Activated naive CD4-positive, alpha-beta T cell treated with anti-CD3 and anti-CD28 coated beads, Interleukin-2, amount 10 ng/mL, durations not matched to agents 7 days and 5 days (primary cell): ENCODE measurements at regions not wholly inside any gene's neighbourhood (a gene's known extent, or its start where the extent isn't known, plus 50 kb on each side); places are given as distances from the start of the nearest gene placed in this dataset.

Experiments used
- CTCF ChIA-PET: fragments of 350-600 bp; sonication (Branson Sonifier 250); formaldehyde crosslinking; loops from one replicate; lab custom pipeline; 2021; ENCODE audit warnings: antibody characterized with exemption; lab: Charles Lee
- DNase-seq: peaks from one replicate; pipeline ENCODE4 v3.0.0-alpha.2; 2020
- H3K27ac Mint-ChIP-seq: one replicate; pipeline ENCODE4 v1.8.0; 2021; ENCODE audit warnings: mild to moderate bottlenecking, moderate library complexity, mixed read lengths
- H3K27me3 Mint-ChIP-seq: one replicate; pipeline ENCODE4 v1.8.0; 2021; ENCODE audit warnings: mild to moderate bottlenecking, mixed read lengths
- H3K36me3 Mint-ChIP-seq: one replicate; pipeline ENCODE4 v1.8.0; 2021; ENCODE audit warnings: mixed read lengths
- H3K4me1 Mint-ChIP-seq: one replicate; pipeline ENCODE4 v1.8.0; 2021; ENCODE audit warnings: mixed read lengths
- H3K4me3 Mint-ChIP-seq: one replicate; pipeline ENCODE4 v1.8.0; 2021; ENCODE audit warnings: mild to moderate bottlenecking, moderate library complexity, mixed read lengths
- H3K9me3 Mint-ChIP-seq: one replicate; pipeline ENCODE4 v1.8.0; 2021; ENCODE audit warnings: mixed read lengths

GRCh38 chrX:43016021-43016420 is 238.1 kb upstream of the PPP1R2C start:
- Mint-ChIP-seq H3K36me3 (peaks cover 1% of the 10 kb centered on the region), H3K4me3 (no peak overlapping the region), H3K9me3 (peaks cover 2% of the 10 kb centered on the region), H3K27ac (no peak overlapping the region), H3K27me3 (no peaks in the 10 kb centered on the region), H3K4me1 (no peaks in the 10 kb centered on the region)
- CTCF ChIA-PET = no interaction called here
- no peak for DNase-seq

GRCh38 chrX:43018031-43018430 is 240.1 kb upstream of the PPP1R2C start:
- Mint-ChIP-seq H3K36me3 (peaks cover 2% of the 10 kb centered on the region), H3K4me1 (no peaks in the 10 kb centered on the region), H3K4me3 (no peak overlapping the region), H3K27me3 (no peaks in the 10 kb centered on the region), H3K27ac (no peak overlapping the region), H3K9me3 (peaks cover 6% of the 10 kb centered on the region)
- CTCF ChIA-PET = no interaction called here
- DNase-seq = no peak

GRCh38 chrX:43019021-43019420 is 241.1 kb upstream of the PPP1R2C start:
- Mint-ChIP-seq H3K4me1 (no peaks in the 10 kb centered on the region), H3K27me3 (no peaks in the 10 kb centered on the region), H3K4me3 (no peak overlapping the region), H3K9me3 (peaks cover 10% of the 10 kb centered on the region), H3K36me3 (peaks cover 2% of the 10 kb centered on the region), H3K27ac (no peak overlapping the region)
- DNase-seq = no peak
- CTCF ChIA-PET = no interaction called here

GRCh38 chrX:43025806-43026315 is 247.9 kb upstream of the PPP1R2C start:
- no peak for DNase-seq
- Mint-ChIP-seq H3K27me3 (no peaks in the 10 kb centered on the region), H3K9me3 (peaks cover 19% of the 10 kb centered on the region), H3K4me3 (no peak overlapping the region), H3K4me1 (no peaks in the 10 kb centered on the region), H3K27ac (no peak overlapping the region), H3K36me3 (peaks cover 4% of the 10 kb centered on the region)
- CTCF ChIA-PET = no interaction called here

- CTCF ChIA-PET = no interaction called here
- Mint-ChIP-seq H3K27ac (no peak overlapping the region), H3K36me3 (no peaks in the 10 kb centered on the region), H3K4me3 (no peak overlapping the region), H3K4me1 (no peaks in the 10 kb centered on the region), H3K27me3 (no peaks in the 10 kb centered on the region), H3K9me3 (no peaks in the 10 kb centered on the region)
- no peak for DNase-seq
These were observed 286.1 kb upstream of the PPP1R2C start for GRCh38 chrX:43064096-43064495.

GRCh38 chrX:43065978-43066377 is 288.0 kb upstream of the PPP1R2C start:
- H3K36me3 Mint-ChIP-seq = no peaks in the 10 kb centered on the region
- no peaks in the 10 kb centered on the region for H3K4me1 Mint-ChIP-seq
- no peak overlapping the region for H3K4me3 Mint-ChIP-seq
- CTCF ChIA-PET = no interaction called here
- no peak for DNase-seq
- H3K27ac Mint-ChIP-seq = no peak overlapping the region
- H3K9me3 Mint-ChIP-seq = no peaks in the 10 kb centered on the region
- H3K27me3 Mint-ChIP-seq = no peaks in the 10 kb centered on the region

- H3K4me1 Mint-ChIP-seq = no peaks in the 10 kb centered on the region
- H3K27me3 Mint-ChIP-seq = no peaks in the 10 kb centered on the region
- CTCF ChIA-PET = no interaction called here
- H3K4me3 Mint-ChIP-seq = no peak overlapping the region
- H3K9me3 Mint-ChIP-seq = no peaks in the 10 kb centered on the region
- no peak for DNase-seq
- H3K36me3 Mint-ChIP-seq = no peaks in the 10 kb centered on the region
- no peak overlapping the region for H3K27ac Mint-ChIP-seq
These were observed 290.7 kb upstream of the PPP1R2C start for GRCh38 chrX:43068639-43069038.

GRCh38 chrX:43083016-43083415 is 305.1 kb upstream of the PPP1R2C start:
- CTCF ChIA-PET = no interaction called here
- Mint-ChIP-seq H3K27ac (no peak overlapping the region), H3K4me3 (no peak overlapping the region), H3K9me3 (no peaks in the 10 kb centered on the region), H3K36me3 (no peaks in the 10 kb centered on the region), H3K4me1 (no peaks in the 10 kb centered on the region), H3K27me3 (no peaks in the 10 kb centered on the region)
- DNase-seq = no peak

- H3K27me3 Mint-ChIP-seq = no peaks in the 10 kb centered on the region
- CTCF ChIA-PET = no interaction called here
- H3K4me3 Mint-ChIP-seq = no peak overlapping the region
- H3K4me1 Mint-ChIP-seq = no peaks in the 10 kb centered on the region
- H3K27ac Mint-ChIP-seq = no peak overlapping the region
- H3K36me3 Mint-ChIP-seq = no peaks in the 10 kb centered on the region
- DNase-seq = no peak
- no peaks in the 10 kb centered on the region for H3K9me3 Mint-ChIP-seq
These were observed 309.9 kb upstream of the PPP1R2C start for GRCh38 chrX:43087830-43088229.

GRCh38 chrX:43096830-43097229 is 318.9 kb upstream of the PPP1R2C start:
- H3K36me3 Mint-ChIP-seq = no peaks in the 10 kb centered on the region
- H3K27me3 Mint-ChIP-seq = no peaks in the 10 kb centered on the region
- CTCF ChIA-PET = no interaction called here
- H3K27ac Mint-ChIP-seq = no peak overlapping the region
- H3K9me3 Mint-ChIP-seq = no peaks in the 10 kb centered on the region
- H3K4me1 Mint-ChIP-seq = no peaks in the 10 kb centered on the region
- no peak for DNase-seq
- no peak overlapping the region for H3K4me3 Mint-ChIP-seq

- Mint-ChIP-seq H3K27ac (no peak overlapping the region), H3K27me3 (no peaks in the 10 kb centered on the region), H3K36me3 (no peaks in the 10 kb centered on the region), H3K9me3 (no peaks in the 10 kb centered on the region), H3K4me1 (peaks cover 9% of the 10 kb centered on the region), H3K4me3 (no peak overlapping the region)
- DNase-seq = no peak
- CTCF ChIA-PET = no interaction called here
These were observed 328.0 kb upstream of the PPP1R2C start for GRCh38 chrX:43106009-43106408.

GRCh38 chrX:43108828-43109227 is 330.9 kb upstream of the PPP1R2C start:
- peaks cover 9% of the 10 kb centered on the region for H3K4me1 Mint-ChIP-seq
- no peaks in the 10 kb centered on the region for H3K9me3 Mint-ChIP-seq
- no peaks in the 10 kb centered on the region for H3K27me3 Mint-ChIP-seq
- H3K36me3 Mint-ChIP-seq = no peaks in the 10 kb centered on the region
- CTCF ChIA-PET = no interaction called here
- DNase-seq = no peak
- H3K4me3 Mint-ChIP-seq = no peak overlapping the region
- H3K27ac Mint-ChIP-seq = no peak overlapping the region

GRCh38 chrX:43121637-43122036 is 343.7 kb upstream of the PPP1R2C start:
- H3K4me3 Mint-ChIP-seq = no peak overlapping the region
- DNase-seq = peak; percentile 20
- no peaks in the 10 kb centered on the region for H3K4me1 Mint-ChIP-seq
- H3K9me3 Mint-ChIP-seq = no peaks in the 10 kb centered on the region
- CTCF ChIA-PET = no interaction called here
- H3K27ac Mint-ChIP-seq = no peak overlapping the region
- no peaks in the 10 kb centered on the region for H3K36me3 Mint-ChIP-seq
- no peaks in the 10 kb centered on the region for H3K27me3 Mint-ChIP-seq

GRCh38 chrX:43139645-43140044 is 361.7 kb upstream of the PPP1R2C start:
- no peaks in the 10 kb centered on the region for H3K36me3 Mint-ChIP-seq
- CTCF ChIA-PET = no interaction called here
- H3K9me3 Mint-ChIP-seq = peaks cover 1% of the 10 kb centered on the region
- no peak overlapping the region for H3K27ac Mint-ChIP-seq
- no peak overlapping the region for H3K4me3 Mint-ChIP-seq
- no peak for DNase-seq
- H3K27me3 Mint-ChIP-seq = no peaks in the 10 kb centered on the region
- H3K4me1 Mint-ChIP-seq = no peaks in the 10 kb centered on the region

GRCh38 chrX:43140582-43140981 is 362.6 kb upstream of the PPP1R2C start:
- no peak for DNase-seq
- CTCF ChIA-PET = no interaction called here
- Mint-ChIP-seq H3K4me3 (no peak overlapping the region), H3K4me1 (no peaks in the 10 kb centered on the region), H3K27ac (no peak overlapping the region), H3K9me3 (peaks cover 1% of the 10 kb centered on the region), H3K27me3 (no peaks in the 10 kb centered on the region), H3K36me3 (no peaks in the 10 kb centered on the region)

- Mint-ChIP-seq H3K9me3 (no peaks in the 10 kb centered on the region), H3K27me3 (no peaks in the 10 kb centered on the region), H3K4me1 (no peaks in the 10 kb centered on the region), H3K36me3 (no peaks in the 10 kb centered on the region), H3K4me3 (no peak overlapping the region), H3K27ac (no peak overlapping the region)
- DNase-seq = no peak
- CTCF ChIA-PET = no interaction called here
These were observed 363.9 kb upstream of the PPP1R2C start for GRCh38 chrX:43141885-43142284.
